IPS-NIHi11 (cell line): ENCODE measurements at regions not wholly inside any gene's neighbourhood (a gene's known extent, or its start where the extent isn't known, plus 50 kb on each side); places are given as distances from the start of the nearest gene placed in this dataset.
A peak's percentile ranks its signal among the peaks of the same experiment; 100 is the strongest.

Experiments
- DNase-seq: peaks from one replicate; pipeline ENCODE4 v3.0.0; 2012; ENCODE audit warnings: mixed read lengths, low spot score

DNA sequence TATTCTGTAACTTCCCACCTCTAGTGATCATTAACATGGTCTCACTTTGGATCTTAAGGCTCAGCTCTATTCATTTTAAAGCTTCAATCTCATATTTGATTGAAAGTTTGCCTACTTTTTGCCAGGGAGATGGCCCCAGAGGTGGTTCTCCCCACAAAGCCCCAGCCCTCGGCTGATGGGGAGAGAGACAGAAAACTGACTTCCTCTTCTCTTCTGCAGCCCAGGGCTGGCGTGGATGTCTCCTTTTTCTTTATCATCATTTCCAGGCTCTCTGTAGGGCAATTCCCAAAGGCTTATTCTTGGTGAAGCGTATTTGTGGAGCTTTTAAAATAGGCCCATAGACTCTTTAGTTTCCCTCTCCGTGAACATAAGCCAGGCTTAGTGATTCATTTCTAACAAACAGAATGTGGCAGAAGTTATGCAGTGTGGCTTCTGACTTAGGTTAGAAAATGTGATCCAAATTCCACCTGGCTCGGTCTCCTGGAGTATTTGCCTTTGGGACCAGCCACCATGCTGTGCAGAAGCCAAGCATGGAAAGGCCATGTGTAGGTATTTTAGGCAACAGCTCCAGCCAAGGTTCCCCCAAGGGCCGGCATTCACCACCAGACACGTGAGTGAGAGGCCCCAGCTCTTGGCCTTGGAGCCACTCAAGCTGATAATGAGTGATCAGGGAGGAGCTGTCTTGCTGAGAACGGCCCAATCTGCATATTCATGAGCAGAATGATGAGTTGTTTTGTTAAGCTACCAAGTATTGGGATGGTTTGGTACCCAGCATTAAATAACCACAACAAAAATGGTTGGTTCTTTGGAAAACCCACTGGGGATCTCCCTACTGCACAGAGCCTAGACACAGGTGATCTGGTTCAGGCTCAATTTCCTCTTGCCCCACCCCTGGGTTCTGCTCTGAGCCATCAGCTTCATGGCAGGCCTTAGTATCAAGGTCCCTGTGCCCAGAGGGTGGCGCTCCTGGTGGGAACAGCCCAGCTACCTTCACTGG lies 353.2 kb upstream of the PROK2 start:
- no peak for DNase-seq

DNA sequence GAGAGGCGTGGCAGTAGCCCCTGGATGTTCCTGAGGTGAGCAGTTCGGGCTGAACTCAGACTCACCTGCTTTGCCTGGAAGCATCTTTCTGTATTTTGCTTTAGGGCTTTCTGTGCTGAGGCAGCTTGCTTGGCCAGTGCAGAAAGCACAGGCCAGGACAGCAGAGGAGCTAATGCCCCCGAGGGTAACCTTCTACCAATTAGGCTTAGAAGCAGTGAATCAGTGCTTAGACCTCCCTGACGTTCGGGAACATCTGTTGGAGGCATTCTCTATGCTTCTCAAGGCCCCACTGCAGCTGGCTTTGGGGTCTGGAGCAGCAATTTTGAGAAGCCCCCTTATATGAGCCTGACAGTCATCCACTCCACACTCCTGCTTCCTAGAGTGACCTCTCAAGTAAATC lies 350.7 kb upstream of the PROK2 start:
- no peak for DNase-seq

- DNase-seq: no peak
Observed at GRCh38 chr3:72134989-72135451, 350.1 kb upstream of the PROK2 start.

- no peak for DNase-seq
Observed at GRCh38 chr3:72133329-72134011, 348.5 kb upstream of the PROK2 start.

DNA sequence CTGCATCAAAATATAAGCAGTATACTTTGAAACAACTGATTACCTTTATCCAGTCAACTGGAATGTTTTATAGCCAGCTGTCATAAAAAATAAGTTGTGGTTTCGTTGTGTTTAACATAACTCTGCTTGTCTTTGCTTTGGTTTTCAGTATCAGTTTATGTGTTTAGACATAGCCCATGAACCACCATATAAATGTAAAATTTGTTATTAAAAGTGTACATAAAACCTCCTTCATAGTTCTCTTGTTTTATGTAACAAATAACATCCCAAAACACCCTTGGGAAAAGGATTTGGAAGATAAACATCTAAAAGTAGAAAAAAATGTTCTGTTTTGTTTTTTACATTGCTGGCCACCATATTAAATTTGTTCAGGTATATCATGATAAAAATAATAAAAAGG lies 347.0 kb upstream of the PROK2 start:
- DNase-seq: no peak

DNA sequence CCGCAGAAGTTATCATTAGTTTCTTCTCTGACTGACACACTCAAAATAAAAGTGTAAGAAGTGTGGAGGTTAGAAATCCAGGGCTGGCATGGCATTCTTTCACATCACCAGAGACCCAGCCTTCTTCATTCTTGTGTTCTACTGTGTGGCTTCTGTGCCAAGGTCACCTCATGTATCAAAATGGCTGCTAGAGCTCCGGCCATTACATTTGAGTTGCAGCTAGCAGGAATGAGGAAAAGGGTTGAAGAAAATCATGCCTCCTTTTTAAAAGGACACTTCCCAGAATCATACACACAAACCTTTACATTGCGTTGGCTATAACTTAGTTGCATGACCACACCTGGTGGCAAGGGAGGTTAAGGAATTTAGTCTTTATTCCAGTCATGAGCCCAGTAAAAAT lies 345.6 kb upstream of the PROK2 start:
- DNase-seq: no peak

DNA sequence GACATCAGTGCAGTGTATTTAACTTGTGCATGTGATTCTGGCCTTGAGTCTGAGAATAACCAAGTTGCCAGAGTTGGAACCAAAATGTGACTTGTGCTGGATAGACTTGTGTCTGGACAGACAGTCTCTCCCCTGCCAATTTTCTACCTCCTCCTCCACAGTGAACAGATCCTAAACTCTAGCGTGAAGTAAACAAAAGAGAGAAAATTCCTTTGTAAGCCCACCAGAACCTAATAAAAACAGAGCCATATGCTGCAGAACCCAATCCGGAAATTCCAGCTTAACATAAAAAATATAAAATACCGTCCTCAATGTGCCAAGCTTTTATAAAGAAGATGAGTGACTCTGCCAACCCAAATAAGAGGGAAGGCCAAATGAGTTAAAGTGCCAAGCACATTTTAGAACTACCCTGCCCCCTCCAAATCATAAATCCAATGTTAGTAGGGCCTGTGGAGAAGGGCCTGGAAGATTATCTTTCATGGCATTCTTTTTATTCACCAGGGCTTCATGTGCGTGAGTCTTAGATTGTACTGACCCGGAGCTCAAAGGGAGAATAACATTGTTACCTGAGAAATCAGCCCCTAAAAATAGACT lies 344.6 kb upstream of the PROK2 start:
- no peak for DNase-seq

- no peak for DNase-seq
Observed at GRCh38 chr3:72128921-72129320, 344.0 kb upstream of the PROK2 start.

DNA sequence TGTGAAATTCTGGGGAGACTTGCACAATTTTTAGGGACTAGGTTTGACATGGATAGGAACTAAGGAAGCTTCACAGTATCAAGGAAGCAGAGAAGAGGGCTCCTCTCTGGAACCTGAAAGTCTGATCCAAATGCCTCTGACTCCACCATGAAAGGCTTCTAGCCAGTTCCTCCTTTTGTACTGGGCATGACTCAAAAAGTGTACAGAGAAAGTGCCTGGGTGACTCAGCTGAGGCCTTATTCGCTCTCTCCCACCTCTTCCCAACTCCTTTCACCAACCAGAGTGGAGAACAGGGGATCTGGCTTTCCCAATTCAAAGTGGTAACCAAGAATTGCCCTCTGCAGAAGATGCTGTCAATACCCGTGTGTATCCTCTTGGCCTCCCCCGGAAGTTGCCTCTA lies 342.9 kb upstream of the PROK2 start:
- DNase-seq: no peak

- no peak for DNase-seq
Observed at GRCh38 chr3:72127224-72127612, 342.3 kb upstream of the PROK2 start.

- no peak for DNase-seq
Observed at GRCh38 chr3:72126441-72127223, 341.7 kb upstream of the PROK2 start.

- peak; percentile 27 for DNase-seq
Observed at GRCh38 chr3:72123908-72124441, 339.0 kb upstream of the PROK2 start.

- DNase-seq: no peak
Observed at GRCh38 chr3:72120806-72121778, 336.1 kb upstream of the PROK2 start.

DNA sequence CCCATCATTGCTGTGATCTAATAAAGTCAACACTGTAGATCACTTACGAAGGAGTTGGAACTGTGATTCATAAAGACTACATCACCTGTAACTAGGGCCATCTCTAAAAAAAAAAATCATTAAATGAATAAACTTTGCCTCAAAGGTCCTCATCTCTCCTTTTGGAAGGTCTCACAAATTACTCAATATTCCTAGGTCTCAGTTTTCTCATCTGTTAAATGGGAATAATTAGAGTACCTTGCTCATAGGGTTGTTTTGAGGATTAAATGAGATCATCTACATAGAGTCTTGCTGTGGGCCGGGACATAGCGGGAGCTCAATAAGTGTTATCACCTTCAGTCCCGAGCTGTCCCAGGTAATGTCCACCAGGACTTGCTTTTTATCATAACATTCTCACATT lies 335.1 kb upstream of the PROK2 start:
- no peak for DNase-seq

GRCh38 chr3:72118628-72119027 lies 333.7 kb upstream of the PROK2 start:
- no peak for DNase-seq

DNA sequence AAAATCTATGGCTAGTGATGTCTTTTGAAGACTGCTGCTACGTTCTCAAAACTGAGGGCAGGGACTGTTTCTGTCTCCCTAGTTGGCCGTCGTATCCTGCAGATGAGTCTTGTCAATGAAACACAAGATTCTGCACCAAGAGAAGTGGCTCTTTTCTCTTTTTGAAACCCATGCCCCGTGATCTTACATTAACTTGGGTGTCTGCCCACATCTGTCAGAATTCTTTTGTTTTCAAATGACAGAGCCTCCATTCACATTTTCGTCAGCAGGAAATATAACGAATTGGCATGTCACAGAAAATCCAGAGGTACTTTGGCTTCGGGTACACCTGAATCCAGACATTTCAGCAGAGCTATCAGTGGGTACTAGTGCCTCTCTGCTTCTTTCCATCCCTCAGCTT lies 331.3 kb upstream of the PROK2 start:
- DNase-seq: no peak

DNA sequence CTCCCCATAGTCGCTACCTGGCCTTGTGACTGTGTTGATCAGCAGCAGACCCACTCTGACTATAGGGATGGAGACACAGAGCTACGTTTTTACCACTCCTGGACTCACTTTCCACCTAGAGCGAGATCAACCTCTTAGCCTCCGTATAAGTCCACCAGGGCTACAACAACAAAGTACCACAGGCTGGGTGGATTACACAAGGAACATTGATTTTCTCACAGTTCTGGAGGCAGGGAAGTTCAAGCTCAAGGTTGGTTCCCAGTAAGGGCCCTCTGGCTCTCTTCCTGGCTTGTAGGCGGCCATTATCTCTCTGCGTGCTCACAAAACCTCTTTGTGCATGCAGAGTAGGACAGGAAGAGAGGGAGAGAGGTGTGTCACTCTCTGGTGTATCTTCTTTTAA lies 330.4 kb upstream of the PROK2 start:
- no peak for DNase-seq

GRCh38 chr3:72114773-72115172 lies 329.8 kb upstream of the PROK2 start:
- no peak for DNase-seq

DNA sequence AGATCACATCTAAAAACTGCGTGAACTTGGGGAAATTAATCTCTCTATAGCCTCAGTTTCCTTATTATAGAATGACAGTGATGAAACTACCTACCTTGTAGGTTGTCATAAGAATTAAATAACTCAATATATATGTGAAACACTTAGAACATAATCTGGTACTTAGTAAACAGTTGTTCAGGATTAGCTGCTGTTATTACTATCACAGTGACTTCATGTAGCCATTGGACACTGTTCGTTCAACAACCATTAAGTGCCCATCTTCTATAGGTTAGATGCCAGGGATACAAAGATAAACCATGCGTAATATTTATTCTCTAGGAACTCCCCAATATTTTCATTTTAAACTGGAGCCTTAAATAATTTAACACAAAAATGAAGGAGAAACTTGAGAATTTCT lies 329.0 kb upstream of the PROK2 start:
- DNase-seq: no peak

- DNase-seq: no peak
Observed at GRCh38 chr3:72113564-72113963, 328.6 kb upstream of the PROK2 start.

GRCh38 chr3:72112435-72112834 lies 327.5 kb upstream of the PROK2 start:
- DNase-seq: no peak
